ENCODE measurements at regions not wholly inside any gene's neighbourhood (a gene's known extent, or its start where the extent isn't known, plus 50 kb on each side); places are given as distances from the start of the nearest gene placed in this dataset.

DNA sequence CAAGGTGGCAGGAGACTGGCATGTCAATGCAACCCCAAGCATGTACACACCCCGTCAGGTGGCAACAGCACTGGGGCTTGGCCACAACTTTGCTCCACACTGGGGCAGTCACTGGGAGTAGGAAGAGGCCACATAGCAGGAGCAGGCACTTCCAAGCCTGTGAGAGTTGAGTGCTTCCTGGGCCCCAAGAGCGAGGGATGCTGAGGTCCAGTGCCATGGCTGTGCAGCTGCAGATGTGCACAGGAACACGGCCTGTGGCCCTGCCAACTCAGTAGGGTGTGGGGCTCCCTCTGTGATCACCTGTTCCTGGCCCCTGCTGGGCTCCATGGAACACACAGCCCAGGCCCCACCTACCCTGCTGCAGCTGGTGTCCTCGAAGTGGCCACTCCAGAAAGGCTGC is 932.8 kb upstream of the SORCS1 start:
- no peaks in the 10 kb centered on the region for H3K27me3 ChIP-seq (ENCODE audit: control insufficient read depth, insufficient read depth, low read length)
- no peaks in the 10 kb centered on the region for H3K36me3 ChIP-seq (ENCODE audit: control insufficient read depth, insufficient read depth, low read length)
- H4K91ac ChIP-seq (ENCODE audit: insufficient read depth, low read depth, low read length): no peak overlapping the region
- no TSS peak for BruUV-seq (replicated peaks)
- no peak overlapping the region for H2BK5ac ChIP-seq (ENCODE audit: low read depth, low read length, poor library complexity, severe bottlenecking)
- no peak overlapping the region for H2BK15ac ChIP-seq (ENCODE audit: low read depth, low read length)
- no peak overlapping the region for H4K8ac ChIP-seq (ENCODE audit: low read depth in 2 of 2, low read length in 2 of 2)
- intact Hi-C loops (cut with micrococcal nuclease) (no loop called here), in situ Hi-C loops (cut with MboI; ENCODE audit: low sequenced_read_pairs) (no loop called here), dilution Hi-C loops (cut with HindIII; ENCODE audit: low sequenced_read_pairs, unreplicated experiment) (no loop called here)
- H2BK120ac ChIP-seq (ENCODE audit: low read depth, low read length): no peak overlapping the region
- no peak overlapping the region for H3K4me2 ChIP-seq (ENCODE audit: low read depth, low read length)
- H2AK9ac ChIP-seq (replicated peaks; ENCODE audit: low read depth, low read length, poor library complexity): no peak overlapping the region
- H3K14ac ChIP-seq (replicated peaks; ENCODE audit: low read depth, low read length): no peak overlapping the region
- no peak overlapping the region for H4K5ac ChIP-seq (ENCODE audit: low read depth, low read length)
- H3K27ac ChIP-seq (ENCODE audit: insufficient read depth, low read length): no peak overlapping the region
- no peaks in the 10 kb centered on the region for H3K79me1 ChIP-seq (ENCODE audit: low read depth in 1 of 2, low read length in 2 of 2)
- H2AK5ac ChIP-seq (ENCODE audit: low read depth, low read length): no peak overlapping the region
- POLR2A ChIA-PET (ENCODE audit: unreplicated experiment): no interaction called here
- H4K20me1 ChIP-seq (ENCODE audit: insufficient read depth, low read length): no peaks in the 10 kb centered on the region
- H3K56ac ChIP-seq (ENCODE audit: extremely low read depth, insufficient read depth, low read length): no peak overlapping the region
- H3K4me3 ChIP-seq (ENCODE audit: insufficient read depth, low read depth, low read length): no peak overlapping the region
- H3K4me1 ChIP-seq (ENCODE audit: control insufficient read depth, insufficient read depth, low read length): no peaks in the 10 kb centered on the region
- ATAC-seq (ENCODE audit: low read depth): no peak
- TF ChIP-seq, protein P1, sequence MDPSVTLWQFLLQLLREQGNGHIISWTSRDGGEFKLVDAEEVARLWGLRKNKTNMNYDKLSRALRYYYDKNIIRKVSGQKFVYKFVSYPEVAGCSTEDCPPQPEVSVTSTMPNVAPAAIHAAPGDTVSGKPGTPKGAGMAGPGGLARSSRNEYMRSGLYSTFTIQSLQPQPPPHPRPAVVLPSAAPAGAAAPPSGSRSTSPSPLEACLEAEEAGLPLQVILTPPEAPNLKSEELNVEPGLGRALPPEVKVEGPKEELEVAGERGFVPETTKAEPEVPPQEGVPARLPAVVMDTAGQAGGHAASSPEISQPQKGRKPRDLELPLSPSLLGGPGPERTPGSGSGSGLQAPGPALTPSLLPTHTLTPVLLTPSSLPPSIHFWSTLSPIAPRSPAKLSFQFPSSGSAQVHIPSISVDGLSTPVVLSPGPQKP (IDR thresholded peaks at IDR 0.05; ENCODE audit: borderline replicate concordance, low read depth, low read length): no peak
- TF ChIP-seq MAFK (IDR thresholded peaks at IDR 0.05; ENCODE audit: low read depth, low read length) (no peak), CEBPB (IDR thresholded peaks at IDR 0.05; ENCODE audit: low read depth, low read length) (no peak), NFE2L2 (IDR thresholded peaks at IDR 0.05; ENCODE audit: low read depth, low read length) (no peak), BHLHE40 (IDR thresholded peaks at IDR 0.05; ENCODE audit: low read depth, low read length) (no peak), CHD1 (IDR thresholded peaks at IDR 0.05; ENCODE audit: low read depth, low read length) (no peak), RFX5 (IDR thresholded peaks at IDR 0.05; ENCODE audit: low read depth, low read length) (no peak), RCOR1 (IDR thresholded peaks at IDR 0.05; ENCODE audit: insufficient replicate concordance, low read length) (no peak), MAZ (IDR thresholded peaks at IDR 0.05; ENCODE audit: borderline replicate concordance, low read depth, low read length) (no peak), FOS (IDR thresholded peaks at IDR 0.05; ENCODE audit: low read depth, low read length) (no peak), MXI1 (IDR thresholded peaks at IDR 0.05; ENCODE audit: borderline replicate concordance, low read depth, low read length) (no peak)
- TF ChIP-seq, protein P2, sequence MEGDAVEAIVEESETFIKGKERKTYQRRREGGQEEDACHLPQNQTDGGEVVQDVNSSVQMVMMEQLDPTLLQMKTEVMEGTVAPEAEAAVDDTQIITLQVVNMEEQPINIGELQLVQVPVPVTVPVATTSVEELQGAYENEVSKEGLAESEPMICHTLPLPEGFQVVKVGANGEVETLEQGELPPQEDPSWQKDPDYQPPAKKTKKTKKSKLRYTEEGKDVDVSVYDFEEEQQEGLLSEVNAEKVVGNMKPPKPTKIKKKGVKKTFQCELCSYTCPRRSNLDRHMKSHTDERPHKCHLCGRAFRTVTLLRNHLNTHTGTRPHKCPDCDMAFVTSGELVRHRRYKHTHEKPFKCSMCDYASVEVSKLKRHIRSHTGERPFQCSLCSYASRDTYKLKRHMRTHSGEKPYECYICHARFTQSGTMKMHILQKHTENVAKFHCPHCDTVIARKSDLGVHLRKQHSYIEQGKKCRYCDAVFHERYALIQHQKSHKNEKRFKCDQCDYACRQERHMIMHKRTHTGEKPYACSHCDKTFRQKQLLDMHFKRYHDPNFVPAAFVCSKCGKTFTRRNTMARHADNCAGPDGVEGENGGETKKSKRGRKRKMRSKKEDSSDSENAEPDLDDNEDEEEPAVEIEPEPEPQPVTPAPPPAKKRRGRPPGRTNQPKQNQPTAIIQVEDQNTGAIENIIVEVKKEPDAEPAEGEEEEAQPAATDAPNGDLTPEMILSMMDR (conservative IDR thresholded peaks at IDR 0.05; ENCODE audit: low read depth, low read length): no peak
- TF ChIP-seq, protein P3, sequence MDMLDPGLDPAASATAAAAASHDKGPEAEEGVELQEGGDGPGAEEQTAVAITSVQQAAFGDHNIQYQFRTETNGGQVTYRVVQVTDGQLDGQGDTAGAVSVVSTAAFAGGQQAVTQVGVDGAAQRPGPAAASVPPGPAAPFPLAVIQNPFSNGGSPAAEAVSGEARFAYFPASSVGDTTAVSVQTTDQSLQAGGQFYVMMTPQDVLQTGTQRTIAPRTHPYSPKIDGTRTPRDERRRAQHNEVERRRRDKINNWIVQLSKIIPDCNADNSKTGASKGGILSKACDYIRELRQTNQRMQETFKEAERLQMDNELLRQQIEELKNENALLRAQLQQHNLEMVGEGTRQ (IDR thresholded peaks at IDR 0.05; ENCODE audit: low read depth, low read length): no peak
- no peak overlapping the region for H3K23ac ChIP-seq (ENCODE audit: low read depth, low read length)
- H2BK20ac ChIP-seq (ENCODE audit: low read depth, low read length): no peak overlapping the region
- peaks cover 20% of the 10 kb centered on the region for H3K9me3 ChIP-seq (ENCODE audit: control insufficient read depth, insufficient read depth, low read length)
- H3K4ac ChIP-seq (ENCODE audit: low read depth, low read length): no peak overlapping the region
- WGBS, 2 experiments (ENCODE audit: extremely low coverage in 2 of 2, insufficient read length in 1 of 2): no CpG with 5 or more reads among the region's 4 CpGs
- no peak overlapping the region for H3K18ac ChIP-seq (ENCODE audit: low read depth, low read length)
- no peak overlapping the region for H3K9ac ChIP-seq (ENCODE audit: low read depth, low read length)
- no peaks in the 10 kb centered on the region for H3K9me1 ChIP-seq (ENCODE audit: insufficient read depth, low read length)
- CTCF ChIA-PET: no interaction called here
- H2AFZ ChIP-seq (replicated peaks; ENCODE audit: low read length, poor library complexity): no peak overlapping the region
- DNase-seq: no peak

Data from IMR-90 (cell line).